HT1080 (cell line): ENCODE measurements at regions not wholly inside any gene's neighbourhood (a gene's known extent, or its start where the extent isn't known, plus 50 kb on each side); places are given as distances from the start of the nearest gene placed in this dataset.
A peak's percentile ranks its signal among the peaks of the same experiment; 100 is the strongest.

Experiments
- DNase-seq: peaks from one replicate; pipeline ENCODE4 v3.0.0-alpha.2; 2015; ENCODE audit warnings: low read depth

DNA sequence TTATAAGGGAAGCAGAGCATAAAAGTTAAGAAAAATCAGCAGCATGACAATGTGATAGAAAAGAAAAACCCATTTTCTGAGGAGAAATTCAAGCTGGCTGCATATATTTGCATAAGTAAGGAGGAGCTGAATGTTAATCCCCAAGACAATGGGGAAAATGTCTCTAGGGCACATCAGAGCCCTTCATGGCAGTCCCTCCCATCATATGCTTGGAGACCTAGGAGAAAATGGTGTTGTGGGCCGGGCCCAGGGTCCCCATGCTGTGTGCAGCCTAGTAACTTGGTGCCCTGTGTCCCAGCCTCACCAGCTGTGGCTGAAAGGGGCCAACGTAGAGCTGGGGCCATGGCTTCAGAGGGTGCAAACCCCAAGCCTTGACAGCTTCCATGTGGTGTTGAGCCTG lies 100.6 kb upstream of the PLPPR4 start:
- no peak for DNase-seq

DNA sequence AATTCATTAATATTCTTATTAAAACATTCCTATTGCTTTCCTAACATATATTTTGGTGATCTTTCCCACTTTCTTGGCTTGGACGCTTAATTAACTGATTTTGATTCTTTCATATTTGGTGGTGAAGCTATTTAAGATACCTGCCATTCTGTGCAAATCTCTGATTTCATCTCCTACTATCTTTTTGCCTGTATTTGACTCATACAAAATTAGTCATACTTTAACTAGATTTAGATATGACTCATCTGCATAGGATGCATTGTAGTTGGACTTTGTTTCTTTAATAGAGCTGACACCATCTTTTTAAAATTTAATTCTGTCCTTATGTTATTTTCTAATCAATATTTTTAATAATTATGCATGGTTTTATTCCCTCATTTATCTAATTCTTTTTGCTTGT lies 93.8 kb upstream of the PLPPR4 start:
- DNase-seq, result peak; percentile 61

DNA sequence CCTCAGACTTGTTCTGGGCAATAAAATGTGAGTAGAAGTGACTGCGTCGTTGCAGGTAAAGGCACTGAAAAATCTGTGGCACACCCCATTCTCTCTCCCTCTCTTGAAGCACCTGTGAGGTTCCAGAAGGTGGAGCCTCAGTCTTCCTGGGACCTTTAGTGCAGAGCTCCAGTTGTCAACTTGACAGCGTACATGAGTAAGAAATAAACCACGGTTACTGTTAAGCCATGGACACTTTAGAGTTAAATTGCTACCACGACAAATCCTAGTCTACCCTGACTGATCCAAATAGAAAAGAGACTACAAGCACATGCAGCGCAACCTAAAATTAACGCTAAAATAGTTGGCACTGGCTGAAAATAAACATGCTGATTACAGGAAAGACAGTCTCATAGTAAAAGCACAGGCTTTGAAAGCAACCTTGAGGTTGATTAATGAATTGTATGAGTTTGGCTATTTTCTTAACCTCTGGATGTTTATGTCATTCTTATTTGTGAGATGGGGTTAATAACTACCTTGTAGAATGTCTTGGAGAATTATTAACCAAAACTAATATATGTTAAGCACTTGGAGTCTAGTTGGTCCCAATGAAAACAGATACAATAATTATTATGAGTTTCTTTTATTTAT lies 93.0 kb upstream of the PLPPR4 start:
- DNase-seq, result no peak

DNA sequence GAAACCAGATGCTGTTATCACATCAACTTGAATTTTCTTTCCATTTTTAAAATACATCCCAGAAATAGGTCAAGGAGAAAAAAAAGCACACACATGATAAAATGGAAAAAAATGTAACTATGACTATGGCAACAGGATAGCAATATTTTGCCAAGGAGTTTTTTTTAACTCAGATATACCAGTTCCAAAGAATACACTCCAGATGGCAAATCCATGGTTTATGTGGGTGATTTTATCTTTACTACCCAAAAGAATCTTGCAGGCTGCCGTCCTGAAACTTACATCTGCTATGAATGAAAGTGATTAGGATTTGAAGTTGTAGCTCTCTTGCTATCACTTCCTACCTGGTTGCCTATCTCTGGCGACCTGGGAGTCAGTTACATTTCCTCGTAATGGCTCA lies 91.0 kb upstream of the PLPPR4 start:
- no peak for DNase-seq

DNA sequence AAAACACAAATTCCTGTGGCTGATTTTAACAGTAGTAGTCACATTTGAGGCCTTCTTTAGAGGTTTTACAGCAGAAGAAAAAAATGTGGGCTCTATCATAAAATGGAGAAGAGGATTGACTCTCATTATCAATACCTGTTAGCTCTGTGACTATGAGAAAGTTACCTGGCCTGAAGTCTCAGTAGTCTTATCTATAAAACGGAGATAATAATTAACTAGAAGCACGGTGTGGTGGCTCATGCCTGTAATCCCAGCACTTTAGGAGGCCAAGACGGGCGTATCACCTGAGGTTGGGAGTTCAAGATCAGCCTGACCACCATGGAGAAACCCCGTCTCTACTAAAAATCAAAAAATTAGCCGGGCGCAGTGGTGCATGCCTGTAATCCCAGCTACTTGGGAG lies 90.4 kb upstream of the PLPPR4 start:
- no peak for DNase-seq

DNA sequence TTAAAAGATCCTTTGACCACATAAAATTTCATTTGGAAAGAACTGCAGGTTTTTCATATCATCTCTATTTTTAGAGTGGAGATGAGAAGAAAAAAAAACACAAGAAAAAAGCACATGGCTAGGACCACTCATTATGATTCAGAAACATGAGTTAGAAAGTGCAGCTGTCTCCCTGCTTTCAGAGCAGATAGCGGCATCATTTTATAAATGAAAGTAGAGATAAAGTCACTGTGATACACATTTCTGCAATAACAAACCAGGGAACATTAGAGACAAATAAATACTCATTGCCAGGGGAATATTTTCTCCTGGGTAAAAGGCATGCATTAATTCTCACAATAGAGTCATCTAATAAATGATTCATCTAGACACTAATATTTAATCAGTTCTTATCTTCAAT lies 87.5 kb upstream of the PLPPR4 start:
- DNase-seq, result no peak

DNA sequence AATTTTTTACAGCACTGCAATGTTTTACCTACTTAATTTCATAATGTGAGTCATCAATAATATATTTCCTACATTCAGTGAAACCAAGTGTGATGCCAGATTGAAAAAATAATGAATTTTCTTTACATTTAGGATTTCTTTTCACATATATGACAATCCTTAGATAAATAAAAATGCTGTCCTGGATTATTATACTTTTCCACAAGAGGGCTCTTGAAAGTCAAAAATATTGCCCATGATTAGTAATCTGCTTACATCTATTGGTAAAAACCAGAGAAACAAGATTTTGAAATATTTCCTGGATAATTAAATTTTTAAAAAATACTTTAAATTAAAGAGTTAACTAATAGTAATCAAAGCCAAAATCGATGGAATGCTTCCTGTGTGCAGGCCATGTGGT lies 86.8 kb upstream of the PLPPR4 start:
- DNase-seq, result no peak

DNA sequence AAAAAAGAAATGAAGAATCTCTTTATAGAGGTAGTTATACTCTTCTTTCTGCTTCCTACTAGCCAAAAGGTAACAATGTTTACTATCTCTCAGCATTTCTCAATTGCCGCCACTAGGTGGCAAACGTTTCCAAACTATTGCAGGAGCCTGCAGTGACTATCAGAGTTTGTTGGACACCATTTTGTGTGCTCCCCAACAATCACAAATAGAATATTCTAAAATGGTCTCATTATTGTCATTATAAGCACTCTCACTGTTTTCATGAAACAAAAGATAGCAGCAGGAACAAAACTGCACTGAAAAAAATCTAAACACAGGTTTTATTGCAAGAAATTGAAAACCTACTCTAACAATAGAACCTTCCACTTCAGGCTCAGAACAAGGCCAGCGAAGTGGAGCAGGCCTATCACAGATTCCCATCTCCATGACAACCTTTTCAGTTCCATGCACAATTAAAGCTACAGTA lies 83.9 kb upstream of the PLPPR4 start:
- peak; percentile 59 for DNase-seq

DNA sequence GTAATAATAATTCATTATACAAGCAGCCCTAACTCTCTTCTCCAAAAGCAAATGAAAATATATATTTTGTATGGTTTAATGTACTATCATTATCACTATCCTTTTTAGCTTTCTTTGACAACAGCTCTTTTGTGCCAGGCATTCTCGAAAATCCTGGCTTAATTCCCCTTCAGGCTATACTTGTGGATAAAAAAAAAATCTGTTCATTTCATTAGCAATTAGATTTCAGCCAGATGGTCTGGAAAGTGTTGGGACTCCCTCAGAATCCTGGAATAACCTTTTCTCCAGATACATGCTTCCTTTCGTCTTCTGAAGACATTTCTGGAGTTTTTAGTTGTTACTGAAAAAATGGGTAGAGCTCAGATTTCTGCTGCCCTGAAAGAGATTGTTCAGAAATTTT lies 83.4 kb upstream of the PLPPR4 start:
- DNase-seq, result no peak

DNA sequence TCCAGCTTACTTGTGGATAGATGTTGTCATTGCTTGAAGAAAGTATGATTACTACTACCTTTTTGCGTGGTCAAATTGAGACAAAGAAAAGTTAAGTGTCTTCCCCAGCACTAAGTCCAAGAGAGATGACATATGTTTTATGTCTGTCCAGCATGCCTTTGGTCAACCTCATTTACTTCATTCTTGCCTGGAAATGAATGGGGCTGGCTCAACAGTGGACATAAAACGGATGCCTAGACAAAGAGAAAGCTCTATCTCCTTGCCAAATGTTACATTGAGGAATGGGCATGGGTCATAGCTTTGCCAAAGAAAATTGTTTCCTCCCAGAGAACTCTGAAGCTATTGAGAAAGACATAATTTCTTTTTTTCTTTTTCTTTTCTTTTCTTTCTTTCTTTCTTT lies 82.4 kb upstream of the PLPPR4 start:
- DNase-seq, result no peak

DNA sequence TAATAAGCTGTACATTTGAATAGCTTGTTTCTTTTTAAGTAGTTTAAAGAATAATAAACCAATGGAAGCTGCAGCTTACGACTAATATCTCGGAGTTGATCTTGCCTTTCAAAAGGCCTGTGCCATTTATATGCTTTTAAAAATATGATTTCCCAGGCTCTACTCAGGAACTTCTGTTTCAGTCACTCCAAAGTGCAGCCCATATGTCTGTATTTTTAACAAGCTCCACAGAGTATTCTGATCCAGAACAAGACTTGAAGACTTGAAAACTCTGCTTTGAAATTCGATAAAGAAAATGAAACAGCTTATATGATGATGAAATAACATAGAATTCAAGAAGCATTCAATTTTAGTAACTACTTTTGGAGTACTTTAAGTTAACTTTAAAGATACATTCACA lies 79.1 kb upstream of the PLPPR4 start:
- no peak for DNase-seq

DNA sequence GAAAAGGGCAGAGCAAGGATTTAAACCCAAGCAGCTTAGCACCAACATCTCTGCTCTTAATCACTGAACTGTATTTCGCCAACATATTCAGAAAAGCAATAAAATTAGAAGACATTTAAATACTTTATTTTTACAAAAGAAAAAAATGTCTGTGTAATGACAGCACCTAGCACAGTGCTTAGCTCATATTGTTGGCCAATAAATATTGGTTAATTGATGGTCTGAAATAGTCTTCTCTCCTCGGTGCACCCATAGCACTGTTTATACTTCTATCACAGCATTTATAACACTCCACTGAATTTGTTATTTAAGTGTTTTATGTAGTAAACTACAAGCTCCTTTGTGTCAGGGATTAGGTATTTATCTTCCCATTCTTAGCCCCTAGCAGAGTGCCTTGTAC lies 70.9 kb upstream of the PLPPR4 start:
- no peak for DNase-seq

DNA sequence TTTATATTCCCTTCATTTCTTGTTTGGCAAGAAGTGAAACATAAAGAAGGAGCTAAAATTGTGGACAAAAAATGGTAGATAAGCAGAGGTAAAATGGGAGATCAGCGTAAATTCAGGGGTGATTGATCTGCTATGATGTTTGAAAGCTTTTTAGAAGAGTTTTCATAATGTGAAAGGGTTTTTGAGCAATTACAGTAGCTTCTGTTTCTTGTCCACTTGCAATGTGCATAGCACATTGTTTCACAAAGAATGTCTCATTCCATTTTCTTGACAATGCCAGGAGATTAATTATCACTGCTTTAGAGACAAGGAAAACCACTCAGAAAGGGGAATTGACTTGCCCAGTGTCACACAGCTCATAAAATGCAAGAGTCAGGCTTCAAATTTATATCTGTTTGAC lies 65.9 kb upstream of the PLPPR4 start:
- DNase-seq, result no peak

DNA sequence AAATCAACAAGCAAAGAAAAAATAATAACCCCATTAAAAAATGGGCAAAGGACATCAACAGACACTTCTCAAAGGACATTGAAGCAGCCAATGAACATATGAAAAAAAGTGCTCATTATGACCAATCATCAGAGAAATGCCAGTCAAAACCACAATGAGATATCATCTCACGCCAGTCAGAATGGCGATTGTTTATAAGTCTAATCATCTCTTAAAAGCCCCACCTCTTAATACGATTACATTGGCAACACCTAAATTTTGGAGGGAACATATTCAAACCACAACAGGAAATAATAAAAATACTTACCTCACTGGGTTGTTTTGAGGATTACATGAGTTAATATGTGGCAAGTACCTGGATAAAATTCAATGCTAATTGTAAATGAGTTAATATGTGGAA lies 57.1 kb upstream of the PLPPR4 start:
- DNase-seq, result no peak
